ENCODE measurements at regions not wholly inside any gene's neighbourhood (a gene's known extent, or its start where the extent isn't known, plus 50 kb on each side); places are given as distances from the start of the nearest gene placed in this dataset.

DNA sequence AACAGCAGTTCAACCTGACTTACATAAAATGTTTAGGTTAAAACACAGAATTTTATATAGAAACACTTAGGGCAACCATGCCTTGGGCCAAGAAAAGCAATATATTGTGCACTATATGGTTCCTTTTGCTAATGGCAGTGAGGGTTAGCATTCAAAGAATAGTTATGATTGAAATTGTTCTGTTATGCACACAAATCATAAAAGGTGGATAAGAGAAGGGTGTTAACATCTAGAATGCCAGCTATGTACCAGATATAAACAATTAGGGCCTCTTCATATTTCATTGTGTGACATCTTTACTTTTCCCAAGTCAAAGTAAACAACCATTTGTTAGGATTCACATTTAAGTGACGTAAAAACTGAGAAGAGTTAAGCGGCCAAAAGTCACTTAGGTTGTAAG, 308.0 kb upstream of the B3GALT2 start:
- no peak for DNase-seq

- no peak for DNase-seq
Observed at GRCh38 chr1:193489191-193489590, 302.8 kb upstream of the B3GALT2 start.

DNA sequence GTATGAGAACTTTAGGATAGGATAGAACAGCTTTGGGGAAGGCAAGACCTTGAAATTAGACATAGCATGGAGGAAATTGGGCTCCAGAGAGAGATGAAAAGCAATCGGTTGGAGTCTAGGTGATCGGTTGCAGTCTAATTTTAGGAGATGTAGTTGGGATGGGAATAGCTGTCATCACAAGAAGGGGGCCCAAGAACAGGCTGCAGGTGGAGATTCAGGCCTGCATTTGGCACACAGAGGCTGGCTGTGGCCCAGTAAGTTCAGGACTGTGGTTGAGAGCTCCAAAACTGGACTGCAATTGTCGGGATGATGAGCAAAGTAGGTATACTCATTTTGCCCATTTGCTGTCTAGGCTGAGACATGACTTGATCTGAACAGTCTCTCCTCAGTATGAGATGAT, 301.3 kb upstream of the B3GALT2 start:
- no peak for DNase-seq

- no peak for DNase-seq
Observed at GRCh38 chr1:193486671-193487229, 300.3 kb upstream of the B3GALT2 start.

- no peak for DNase-seq
Observed at GRCh38 chr1:193480755-193481154, 294.3 kb upstream of the B3GALT2 start.

GRCh38 chr1:193479187-193479586, 292.8 kb upstream of the B3GALT2 start:
- DNase-seq, result no peak

GRCh38 chr1:193476748-193477147, 290.3 kb upstream of the B3GALT2 start:
- no peak for DNase-seq

DNA sequence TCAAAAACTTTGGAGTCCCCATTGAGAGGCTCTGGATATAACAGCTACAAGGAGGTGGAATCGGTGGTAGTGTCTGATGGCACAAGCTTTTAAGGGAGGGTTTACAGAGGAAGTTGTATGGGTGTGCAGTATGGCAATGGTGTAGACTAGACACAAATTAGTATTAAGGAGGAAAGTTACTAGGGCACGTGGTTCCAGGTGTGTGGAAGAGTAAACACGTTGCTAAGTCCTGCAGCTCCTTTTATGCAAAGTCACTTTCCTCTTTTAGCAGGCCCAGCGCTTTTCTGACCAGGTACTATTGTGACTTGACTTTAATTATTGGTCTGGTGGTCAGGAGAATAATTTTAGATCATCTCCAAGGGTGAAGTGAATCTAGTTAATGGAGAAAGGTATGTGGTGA, 287.5 kb upstream of the B3GALT2 start:
- DNase-seq, result no peak

GRCh38 chr1:193472838-193473398, 286.5 kb upstream of the B3GALT2 start:
- DNase-seq, result no peak

- no peak for DNase-seq
Observed at GRCh38 chr1:193472430-193472829, 286.0 kb upstream of the B3GALT2 start.

GRCh38 chr1:193471981-193472380, 285.6 kb upstream of the B3GALT2 start:
- DNase-seq, result no peak

DNA sequence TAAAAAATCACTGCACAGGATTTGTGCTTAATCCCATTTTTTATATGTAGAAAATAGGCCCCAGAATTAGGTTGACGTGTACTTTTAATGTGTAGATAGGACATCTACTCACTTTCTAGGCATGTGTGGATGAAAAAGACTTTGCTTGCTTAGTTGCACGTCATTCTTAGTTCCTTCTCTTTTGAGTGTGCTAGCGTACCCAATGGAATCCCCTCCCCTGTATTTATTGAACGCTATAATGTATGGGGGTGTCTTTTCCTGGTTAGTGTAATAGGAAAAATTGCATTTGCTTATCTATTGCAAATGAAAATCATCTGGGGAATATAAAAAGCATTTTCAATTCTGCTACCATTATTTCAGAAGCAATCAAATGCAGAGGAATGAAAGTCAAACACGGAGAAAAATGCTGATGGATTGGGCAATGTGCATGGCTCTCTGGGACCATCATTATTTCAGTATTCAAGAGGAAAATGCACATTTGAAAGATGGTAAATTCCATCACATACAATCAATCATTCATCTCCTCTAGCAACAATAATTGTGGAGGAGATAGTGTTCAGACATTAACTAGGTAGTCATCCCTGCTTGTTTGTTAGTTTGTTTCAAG, 277.0 kb upstream of the B3GALT2 start:
- no peak for DNase-seq

DNA sequence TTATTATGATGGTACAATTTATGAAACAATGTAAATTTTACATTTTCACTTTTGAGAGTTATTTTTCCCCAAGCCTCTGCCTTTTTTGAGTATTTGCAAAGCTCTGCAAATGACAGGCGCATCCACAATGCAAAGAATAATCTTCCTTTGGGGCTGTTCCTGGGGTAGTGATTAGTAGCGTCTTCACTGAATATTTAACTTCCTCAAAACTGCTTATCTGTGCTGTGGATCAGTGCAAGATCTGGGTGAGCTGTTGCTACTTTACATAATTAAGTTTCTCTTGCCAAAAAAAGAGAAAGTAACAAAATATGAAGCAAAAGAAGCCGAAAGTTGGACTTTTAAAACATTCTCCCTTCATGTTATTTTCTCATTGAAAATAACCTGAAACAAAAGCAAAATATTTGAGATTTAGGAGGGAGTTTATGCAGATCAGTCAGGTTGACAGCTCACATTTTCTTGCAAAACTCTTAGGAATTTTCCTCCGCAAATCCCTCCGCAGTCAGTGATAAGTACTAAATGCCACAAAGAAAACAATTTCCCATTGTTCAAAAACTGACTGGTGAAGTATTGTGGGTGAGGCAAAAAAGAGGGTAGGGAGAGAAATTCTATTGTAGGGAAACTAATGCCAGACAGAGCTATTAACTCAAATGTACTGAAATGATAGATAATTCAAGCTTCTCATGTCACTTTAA, 276.4 kb upstream of the B3GALT2 start:
- no peak for DNase-seq

GRCh38 chr1:193458628-193459027, 272.2 kb upstream of the B3GALT2 start:
- DNase-seq, result no peak

GRCh38 chr1:193457676-193458075, 271.3 kb upstream of the B3GALT2 start:
- DNase-seq, result no peak

- no peak for DNase-seq
Observed at GRCh38 chr1:193456811-193457280, 270.4 kb upstream of the B3GALT2 start.

GRCh38 chr1:193451606-193452005, 265.2 kb upstream of the B3GALT2 start:
- DNase-seq, result no peak

DNA sequence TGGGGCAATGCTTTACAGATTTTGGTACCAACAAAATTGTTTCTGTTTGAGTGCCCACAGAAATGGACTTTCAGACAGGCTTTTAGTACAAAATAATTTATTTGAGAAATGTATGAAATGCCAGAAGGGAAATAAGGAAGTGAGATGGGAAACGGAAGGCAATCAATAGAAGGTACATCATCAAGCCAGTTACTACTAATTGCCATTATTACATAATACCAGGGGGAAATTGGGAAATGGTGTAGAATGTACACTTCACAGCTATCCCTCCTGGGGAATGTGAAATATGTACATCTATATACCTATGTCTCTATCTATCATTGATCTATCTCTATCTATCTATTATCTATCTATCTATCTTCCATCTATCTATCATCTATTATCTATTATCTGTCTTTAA, 264.6 kb upstream of the B3GALT2 start:
- no peak for DNase-seq

GRCh38 chr1:193448682-193449461, 262.5 kb upstream of the B3GALT2 start:
- DNase-seq, result no peak

DNA sequence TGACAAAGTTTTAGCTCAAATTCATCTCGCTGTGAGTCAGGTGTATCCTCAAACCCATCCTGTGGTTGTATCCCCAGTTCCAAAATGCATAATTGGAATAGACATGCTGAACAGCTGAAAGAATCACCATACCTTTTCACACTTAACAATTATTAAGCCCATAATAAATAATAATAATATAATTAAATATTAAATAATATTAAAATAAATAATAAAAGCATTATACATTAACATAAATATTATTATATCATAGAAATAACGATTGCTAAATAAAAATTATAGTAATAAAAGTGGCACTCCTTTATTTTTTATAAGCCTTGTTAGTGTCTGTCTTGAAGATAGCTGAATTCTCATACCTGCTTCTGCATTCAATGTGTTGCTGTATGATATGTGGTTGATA, 257.5 kb upstream of the B3GALT2 start:
- DNase-seq, result no peak

DNA sequence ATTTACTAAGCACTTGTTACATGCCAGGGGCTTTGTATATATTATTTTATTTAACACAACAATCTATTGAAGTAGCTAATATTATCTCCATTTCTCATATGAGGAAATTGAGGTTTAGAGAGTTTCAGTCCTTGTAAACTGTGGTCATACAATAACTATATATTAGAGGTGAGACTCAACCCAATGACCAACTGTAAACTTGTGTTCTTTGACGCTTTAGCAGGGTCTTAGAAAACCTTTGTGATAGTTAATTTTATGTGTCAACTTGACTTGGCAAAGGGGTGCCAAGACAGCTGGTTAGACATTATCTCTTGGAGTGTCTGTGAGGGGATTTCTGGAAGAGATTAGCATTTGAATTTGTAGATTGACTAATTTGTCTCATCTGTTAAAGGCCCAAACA, 252.4 kb upstream of the B3GALT2 start:
- DNase-seq, result no peak

GRCh38 chr1:193438312-193438711, 251.9 kb upstream of the B3GALT2 start:
- DNase-seq, result no peak

DNA sequence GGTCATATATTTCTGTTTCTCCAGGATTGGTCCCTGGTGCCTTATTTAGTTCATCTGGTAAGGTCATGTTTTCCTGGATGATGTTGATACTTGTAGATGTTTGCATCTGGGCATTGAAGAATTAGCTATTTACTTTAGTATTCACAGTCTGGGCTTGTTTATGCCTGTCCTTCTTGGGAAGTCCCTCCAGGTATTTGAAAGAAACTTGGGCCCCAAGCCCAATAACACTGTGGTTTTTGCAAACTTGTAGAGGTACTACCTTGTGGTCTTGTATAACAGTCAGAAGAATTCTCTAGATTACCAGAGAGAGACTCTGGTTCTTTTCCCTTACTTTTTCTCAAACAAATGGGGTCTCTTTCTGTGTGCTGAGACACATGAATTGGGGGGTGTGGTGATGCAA, 251.4 kb upstream of the B3GALT2 start:
- no peak for DNase-seq

Data from HCEC 1CT (cell line).